HL-60/S4 treated with retinoic acid at 250 ng/mL for 4 days and 3 days (cell line): ENCODE measurements at regions not wholly inside any gene's neighbourhood (a gene's known extent, or its start where the extent isn't known, plus 50 kb on each side); places are given as distances from the start of the nearest gene placed in this dataset.

ENCODE experiments used
- in situ Hi-C: fragments of 300-500 bp; cut with MboI; formaldehyde crosslinking; loops from 2 replicates; pipeline ENCODE4 v1.7.0; 2022; ENCODE audit warnings: low sequenced_read_pairs

DNA sequence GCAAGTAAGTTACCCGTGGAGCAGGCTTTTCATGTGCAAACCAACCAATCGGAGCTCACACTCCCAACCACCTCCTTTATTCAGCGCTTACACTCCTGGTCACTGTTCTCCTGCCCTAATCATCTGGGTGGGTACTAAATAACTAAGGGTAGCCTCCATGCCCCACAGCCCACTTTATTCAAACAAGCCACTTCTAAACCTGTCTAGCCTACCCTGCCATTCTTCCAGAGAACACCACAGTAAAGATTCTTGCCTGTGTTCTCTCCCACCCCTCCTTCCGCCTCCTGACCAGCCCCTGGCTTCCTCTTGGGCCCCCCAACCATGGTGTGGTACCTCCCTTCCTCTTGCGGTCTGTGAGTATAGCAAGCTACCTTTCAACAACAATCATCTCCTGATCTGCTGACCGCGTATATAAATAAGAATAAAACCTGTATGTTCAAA is 581.9 kb downstream of the VRK1 start:
- in situ Hi-C loops: no loop called here

DNA sequence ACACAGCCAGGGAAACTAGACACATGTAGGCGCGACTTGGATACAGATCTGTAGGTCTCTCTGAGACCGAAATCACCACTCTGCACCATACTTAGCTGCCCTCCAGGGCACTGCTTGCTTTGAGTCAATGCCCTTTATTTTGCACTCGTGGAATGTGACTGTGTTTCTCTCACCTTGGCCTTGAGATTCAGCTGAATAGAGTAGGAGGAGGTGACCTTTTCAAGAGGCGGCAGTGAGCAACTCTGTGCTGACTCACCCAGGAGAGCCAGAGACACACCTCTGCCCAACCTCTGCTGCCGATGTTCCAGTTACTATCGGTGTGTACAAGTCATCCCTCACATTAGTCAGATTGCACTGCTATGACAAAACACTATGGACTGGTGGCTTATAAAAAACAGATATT is 583.4 kb downstream of the VRK1 start:
- in situ Hi-C loops: no loop called here

DNA sequence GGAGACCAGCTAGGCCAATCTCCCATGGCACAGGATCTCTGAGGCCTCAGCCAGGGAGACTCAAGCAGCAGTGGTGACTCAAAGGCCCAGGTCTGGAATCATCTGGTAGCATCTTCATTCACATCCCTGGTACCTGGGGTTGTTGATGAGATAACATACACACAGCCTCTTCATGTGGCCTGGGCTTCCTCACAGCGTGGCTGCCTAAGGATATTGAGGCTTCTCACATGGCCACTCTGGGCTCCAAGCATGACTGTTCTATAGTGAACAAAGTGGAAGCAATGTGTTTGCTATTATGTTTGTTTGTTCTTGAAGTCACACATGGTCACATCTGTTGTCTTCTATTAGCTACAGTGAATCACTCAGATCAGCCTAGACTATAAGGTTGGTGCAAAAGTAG is 584.1 kb downstream of the VRK1 start:
- in situ Hi-C loops: no loop called here

DNA sequence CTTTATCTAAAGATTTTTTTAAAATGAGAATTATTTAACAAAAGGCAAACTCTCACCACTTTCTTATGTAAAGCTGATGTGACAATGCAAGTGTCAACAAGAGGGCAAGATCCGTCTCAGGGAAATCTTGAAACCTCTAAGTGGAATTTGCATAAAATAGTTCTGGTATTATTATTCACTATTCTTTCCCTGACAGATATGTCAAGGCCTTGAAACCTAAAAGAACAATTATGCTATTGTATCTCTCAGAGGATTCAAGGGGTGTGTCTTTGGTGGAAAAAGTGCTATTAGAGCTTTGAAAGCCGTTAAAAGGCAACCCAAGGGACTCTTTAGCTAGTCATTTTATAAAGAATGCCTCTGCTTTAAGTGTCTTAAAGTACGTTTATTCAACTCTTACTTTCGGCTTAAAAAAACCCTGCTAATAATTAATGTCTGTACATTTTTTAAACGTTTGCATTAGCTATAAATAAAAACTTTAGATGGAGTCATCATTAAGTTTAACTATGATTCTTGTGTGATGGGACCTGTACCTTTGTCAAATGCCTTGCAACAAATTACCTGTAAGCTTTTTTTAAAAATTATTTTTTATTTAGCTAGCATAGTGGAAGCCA is 585.5 kb downstream of the VRK1 start:
- in situ Hi-C loops: no loop called here

DNA sequence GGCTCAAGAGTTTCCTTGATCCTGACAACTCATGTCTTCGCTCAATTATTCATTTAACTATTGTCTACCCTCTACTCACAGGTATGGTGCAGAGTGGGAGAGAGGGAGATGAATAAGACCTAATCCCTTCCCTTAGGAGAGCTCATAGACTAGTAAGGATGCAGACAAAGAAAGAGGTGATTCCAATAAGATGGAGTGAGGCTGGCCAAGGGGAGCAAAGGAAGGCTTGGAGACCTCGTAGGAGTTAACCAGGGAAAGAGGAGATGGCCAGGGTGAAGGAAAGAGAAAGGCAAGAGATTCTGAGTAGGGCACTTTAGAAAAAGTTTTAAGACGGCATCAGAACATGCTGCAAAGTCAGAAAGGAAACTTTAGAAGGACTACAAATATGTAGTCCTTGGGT is 588.5 kb downstream of the VRK1 start:
- in situ Hi-C loops: no loop called here

DNA sequence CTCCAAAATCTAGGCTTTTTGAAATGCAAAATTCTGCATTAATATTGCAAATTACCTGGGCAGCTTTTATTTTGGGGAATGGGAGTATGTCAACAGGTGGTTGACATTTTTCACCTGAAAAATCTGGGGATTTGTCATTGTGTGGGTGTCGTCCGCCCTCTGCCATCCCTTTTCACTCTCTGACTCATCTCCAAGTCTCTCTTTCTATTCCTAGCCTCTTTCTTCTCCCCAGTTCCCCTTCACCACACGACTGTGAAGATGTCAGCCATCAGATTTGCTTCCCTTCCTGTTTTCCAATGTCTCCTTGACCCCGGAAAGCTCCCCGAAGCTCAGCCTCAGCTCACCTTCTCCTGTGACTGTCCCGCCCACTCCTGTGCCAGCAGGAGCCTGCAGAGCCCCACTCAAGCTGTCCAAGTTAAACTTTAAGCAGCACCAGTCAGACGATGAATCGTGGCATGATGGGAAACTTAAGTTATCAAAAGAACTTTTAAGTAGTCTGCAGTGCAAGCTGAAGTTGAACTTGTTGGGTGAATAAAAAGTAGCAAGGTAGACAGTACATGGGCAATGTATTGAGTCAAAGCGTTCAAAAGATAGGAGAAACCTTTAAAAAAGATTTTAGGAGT is 590.2 kb downstream of the VRK1 start:
- in situ Hi-C loops: no loop called here

DNA sequence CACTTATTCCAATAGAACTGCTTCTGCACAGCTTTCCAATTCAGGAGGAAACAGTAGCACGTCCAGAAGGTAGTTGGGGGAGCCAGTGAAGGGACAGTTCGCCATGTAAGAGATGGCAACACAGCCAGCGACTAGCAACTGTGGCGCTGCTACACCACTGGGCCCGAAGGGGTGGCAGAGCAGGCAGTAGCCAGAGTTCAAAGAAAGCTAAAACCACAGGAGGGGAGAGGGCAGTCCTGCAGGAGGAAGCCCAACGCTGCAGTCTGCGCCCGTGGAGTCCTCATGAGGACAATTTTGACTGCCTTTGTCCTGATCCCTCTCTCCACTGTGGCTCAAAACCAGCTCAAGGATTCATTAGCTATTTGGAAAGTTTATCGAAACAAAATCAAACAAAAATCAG is 591.2 kb downstream of the VRK1 start:
- in situ Hi-C loops: no loop called here

DNA sequence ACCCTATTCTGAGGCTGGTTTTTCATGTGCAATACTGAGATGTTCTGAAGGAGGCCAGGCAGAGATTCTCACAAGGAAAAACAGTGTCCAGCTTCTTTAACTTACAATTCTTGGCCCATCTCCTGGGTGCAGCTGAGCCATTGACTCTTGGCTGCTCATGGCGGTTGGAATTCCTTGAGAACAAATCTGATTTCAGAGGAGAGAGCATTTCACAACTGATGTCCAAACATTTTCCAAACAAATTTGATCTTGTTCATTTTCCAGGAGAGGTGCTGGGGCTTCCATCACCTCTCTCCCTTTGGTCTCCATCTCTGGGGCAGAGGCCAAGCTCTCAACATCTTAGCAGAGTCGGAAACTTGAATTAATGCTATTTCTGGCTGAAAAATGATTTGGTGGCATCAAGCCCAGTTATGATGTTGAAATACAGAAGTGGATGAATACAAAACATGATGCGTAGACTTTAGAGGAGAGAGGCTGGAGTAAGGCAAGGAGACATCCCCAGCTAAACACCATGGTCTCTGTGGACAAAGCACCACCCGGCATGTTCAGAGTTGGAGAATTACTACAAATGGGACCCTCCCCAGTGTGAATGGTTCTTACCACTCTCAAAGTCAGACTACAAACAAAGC is 593.0 kb downstream of the VRK1 start:
- in situ Hi-C loops: no loop called here

DNA sequence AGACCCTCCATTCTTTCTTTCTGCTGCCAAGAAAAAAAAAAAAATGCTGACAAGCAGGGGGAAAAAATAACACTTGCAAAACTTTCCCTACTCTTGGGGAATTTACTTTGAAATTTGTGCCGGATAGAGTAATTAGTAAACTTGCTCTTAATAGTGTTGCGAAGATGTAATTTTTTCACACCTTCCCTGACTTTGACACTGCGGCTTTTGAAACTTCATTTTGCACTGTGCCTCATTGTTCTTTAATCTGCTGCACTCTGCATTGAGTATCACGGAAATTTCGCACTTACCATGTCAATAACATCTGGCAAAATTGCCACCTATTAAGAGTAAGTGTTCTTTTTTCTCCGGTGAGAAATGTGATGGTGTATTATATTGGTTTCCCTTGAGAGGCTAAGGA is 596.1 kb downstream of the VRK1 start:
- in situ Hi-C loops: no loop called here

DNA sequence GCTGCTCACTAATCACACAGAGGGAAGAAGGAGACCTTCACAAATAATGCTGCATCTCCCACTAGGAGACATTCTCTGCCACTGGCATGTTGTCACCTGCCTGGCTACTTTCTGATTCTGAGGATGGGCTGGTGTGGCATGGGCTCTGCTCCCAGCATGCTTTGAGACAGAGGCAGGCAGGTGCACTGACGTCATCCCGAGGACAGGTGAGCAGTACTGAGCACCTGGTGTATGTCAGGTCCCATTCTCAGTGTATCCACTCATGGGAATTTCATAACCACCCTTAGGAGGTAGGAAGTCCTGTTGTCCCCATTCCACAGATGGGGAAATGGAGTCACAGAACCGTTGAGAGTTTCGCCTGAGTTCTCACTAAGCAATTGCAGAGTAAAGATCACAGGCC is 597.9 kb downstream of the VRK1 start:
- in situ Hi-C loops: no loop called here

DNA sequence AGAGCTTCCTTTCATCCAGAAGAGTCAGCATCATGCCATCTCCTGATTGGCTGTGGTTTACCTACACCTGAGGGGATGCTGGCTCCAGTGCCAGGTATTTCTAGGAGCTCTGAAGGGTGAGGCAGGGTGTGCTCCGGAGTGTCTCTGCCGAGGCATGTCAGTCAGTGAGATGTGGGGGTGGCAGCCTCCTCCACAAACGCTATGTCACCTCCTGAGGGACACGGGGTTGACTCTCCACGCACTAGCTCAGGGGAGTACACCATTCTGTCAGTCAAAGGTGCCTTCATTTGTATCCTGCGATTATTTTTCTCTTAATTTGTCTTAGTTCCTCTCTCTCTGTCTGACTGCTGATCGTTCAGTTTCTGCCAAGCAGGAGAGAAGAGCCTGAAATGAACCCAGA is 604.5 kb downstream of the VRK1 start:
- in situ Hi-C loops: no loop called here

DNA sequence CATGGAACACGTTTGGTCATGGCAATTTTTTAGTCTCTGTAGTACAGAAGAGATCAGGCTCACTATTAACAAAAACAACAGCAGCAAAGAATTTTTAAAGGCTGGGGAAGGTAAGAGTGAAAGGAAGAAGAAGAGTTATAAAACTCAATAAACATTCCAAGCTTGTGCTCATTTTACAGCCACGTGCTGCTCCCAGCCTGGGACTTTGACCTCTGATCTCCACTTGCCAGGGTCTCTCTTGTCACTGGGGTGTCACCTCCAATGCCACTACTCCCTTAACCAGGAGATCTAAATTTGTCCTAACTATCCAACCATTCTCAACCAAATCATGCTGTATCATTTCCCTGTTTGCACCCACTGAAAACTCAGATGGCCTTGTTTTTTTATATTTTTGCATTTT is 605.1 kb downstream of the VRK1 start:
- in situ Hi-C loops: no loop called here

DNA sequence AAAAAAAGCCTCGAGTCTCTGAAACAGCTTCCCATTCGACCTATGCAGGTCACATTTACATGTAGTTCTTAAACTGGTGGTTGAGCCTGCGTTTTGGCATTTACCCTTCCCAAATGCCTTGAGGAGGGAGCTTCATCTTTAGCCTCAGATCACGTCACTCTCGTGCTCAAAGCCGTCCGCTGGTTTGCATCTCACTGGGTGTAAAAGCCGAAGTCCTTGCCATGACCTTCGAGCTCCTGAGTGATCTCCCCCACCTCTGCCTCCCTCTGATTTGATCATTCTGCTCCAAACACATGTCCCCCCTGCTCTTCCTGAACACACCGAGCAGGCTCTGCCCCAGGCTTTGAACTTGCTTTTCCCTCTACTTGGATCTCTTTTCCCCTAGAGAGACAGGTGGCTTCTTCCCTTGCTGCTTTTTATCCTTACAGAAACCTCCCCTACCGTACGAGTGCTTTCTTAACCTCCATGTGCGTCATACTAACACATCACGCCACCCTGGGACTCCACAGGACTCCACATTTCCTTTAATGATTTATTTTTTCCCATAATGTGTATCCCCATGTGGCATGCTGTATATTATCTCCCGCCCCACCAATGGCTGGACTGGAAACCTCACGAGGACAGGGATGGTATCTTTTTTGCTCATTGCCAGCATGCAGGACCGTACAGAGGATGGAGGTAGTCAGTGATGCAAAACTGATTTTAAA is 610.7 kb downstream of the VRK1 start:
- in situ Hi-C loops: no loop called here

DNA sequence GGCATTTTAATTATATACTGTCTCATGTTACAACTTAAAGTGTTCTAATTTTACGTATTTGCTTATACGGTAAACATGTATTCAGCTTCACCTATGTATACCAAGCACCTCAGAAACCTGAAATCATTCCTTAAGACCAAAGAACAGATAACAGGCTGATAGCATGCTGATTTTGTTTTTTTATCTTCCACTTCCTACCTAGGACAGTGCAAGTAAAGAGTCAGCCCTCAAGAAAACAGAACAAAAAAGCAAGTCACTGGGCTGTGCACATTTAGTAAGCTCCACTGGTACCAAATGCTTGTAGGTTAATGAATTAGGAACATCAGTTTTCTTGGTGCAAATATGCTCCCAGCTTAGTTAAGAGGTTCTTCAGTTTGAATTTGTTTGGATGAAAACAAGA is 611.3 kb downstream of the VRK1 start:
- in situ Hi-C loops: no loop called here

DNA sequence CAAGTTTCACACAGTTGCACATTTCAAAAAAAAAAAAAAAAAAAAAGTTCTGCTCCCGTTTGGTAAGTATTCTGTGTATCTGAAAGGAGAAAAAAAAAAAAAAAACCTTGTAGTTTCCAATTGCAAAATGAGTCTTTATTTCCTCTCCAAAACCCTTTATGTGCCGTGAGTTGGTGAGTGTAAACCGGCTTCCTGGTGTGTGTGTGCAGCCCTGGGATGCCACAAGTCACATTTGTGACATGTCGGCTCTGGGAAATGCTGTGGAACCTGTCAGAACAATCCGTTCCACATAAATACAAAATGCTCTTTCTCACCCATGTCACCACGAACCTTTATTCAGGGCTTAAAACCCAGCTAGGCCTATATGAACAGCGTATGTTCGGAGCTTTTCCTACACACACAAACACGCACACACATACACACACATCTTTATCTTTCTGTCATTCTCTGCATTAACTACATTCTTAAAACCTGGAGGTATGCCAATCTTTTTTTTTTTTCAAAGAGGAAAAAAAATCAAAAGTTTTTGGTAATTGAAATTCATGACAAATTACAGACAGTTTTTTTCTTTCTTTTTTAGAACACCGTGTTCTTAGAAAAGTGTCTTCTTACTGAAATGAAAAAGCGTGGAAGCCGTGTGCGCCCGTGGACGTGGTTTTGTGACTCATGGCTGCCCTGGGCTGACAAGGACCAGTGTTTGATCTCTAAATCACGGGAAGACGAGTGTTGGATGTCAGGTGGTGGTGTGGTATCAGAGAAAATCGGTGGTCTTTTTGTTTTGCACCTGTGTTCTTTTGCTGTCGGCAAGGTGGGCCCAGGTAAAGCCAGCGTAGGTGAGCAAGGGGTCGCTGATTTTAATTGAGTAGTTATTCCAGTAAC is 612.0 kb downstream of the VRK1 start:
- in situ Hi-C loops: no loop called here

DNA sequence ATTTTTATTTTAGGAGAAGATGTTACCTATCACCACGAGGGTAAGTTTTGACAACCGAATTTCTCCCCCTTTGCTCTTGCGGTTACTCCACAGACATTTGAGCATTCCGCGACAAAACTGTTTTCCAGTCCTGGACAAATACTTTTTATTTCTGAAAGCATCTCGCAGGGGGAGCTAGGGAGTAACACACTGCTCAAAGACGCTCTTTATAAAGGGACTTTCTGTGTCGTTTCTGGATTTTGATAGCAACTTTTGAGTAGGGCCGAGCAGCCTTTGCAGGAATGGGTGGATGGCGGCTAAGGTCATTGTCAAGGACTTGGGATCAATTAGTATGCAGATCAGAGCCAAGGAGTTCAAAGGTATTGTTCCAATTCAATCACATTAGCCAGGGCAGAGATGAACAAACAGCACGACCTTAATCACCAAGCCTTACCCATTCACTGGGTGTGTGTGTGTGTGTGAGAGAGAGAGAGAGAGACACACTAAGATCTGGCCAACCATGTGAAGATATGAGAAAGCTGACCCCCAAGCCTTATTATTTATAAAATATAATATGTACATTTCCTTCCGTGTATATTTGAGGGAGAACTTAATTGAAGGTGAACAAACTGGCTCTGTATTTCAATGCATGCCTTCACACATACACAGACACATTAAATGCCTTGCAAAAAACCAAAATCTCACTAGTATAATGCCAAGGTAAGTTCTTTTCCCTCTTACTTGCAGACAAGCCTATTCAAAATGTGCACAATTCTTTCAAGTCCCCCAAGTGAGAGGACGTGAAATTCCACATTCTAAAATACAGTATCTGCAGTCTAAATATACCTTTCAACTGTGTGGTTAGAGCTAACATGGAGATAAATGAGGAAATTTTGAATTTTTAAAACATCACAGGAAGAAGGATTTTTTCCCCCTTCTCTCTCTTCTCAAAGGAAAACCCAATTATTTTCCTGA is 613.8 kb downstream of the VRK1 start:
- in situ Hi-C loops: no loop called here

DNA sequence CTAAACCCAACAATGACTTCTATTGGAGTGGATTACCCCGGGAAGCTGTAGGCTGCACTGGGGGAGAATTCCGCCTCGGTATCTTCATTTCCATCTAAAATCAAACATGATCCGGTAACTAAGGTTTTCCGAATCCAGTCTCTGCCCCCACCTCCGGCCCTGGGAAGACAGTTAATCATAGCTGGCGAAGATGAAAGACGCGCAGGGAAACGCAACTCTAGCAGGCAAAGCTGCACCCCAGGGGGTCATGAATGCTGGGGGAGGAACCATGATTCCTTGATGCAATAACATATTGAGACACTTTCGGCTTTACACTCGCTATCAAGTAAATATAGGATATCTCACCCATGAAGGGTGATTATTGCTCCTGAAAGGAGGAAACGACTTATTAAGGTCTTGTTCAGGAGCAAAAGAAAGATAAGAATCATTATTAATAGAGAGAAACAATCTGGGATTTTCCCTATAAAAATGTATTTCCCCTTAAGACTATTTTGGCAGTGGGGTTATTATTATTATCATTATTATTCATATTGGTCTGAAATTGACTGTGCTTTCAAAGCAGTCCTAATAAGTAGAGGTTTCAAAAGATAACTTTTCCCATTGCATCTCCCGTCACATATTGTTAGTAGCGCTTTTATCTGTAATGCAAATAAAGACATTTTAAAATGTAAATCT is 614.9 kb downstream of the VRK1 start:
- in situ Hi-C loops: no loop called here

DNA sequence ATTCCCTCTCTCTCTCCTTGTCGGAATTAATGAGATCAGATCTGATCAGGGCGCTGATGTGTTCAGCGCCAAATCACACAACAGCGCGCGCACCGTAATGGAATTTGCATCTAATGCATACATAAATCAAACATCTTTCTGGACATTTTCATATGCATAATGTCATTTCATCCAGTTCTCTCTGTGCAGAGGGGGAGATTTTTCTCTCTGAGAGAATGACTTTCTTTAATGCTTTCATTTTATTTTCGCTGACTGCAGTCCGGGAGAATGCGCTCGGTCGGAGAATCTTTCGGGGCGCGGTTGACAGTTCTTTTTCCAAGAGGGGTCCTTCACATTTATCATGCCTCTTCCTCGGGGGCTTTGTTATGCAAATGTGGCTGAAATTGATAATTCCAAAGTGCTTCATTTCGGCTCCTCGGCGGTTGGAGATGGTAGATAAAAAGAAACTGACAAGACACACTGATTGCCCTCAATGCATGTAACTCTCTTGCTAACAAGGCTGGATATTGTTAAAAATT is 615.9 kb downstream of the VRK1 start:
- in situ Hi-C loops: no loop called here
